Left kidney (tissue), 1 donor: ENCODE measurements at regions not wholly inside any gene's neighbourhood (a gene's known extent, or its start where the extent isn't known, plus 50 kb on each side); places are given as distances from the start of the nearest gene placed in this dataset.

Experiments
- DNase-seq: peaks from one replicate; pipeline ENCODE4 v3.0.0-alpha.2; 2013

DNA sequence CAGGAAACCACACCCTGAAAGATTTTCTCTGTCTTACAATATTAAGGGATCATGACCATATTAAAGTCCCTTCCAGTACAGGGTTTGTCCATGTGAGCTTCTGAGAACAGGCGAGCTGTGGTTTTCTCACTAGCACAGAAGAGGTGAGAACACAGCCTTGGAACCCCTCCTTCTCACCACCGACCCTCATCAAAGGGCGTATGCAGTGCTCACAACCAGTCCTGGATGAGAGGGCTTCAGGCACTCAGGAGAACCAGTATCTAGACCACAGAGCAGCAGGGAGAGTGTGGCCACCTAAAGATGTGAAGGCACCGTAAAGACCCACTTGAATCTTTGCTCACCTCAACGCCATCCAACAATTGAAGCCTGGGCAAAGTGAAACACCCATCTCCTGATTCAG lies 397.0 kb downstream of the ETS1 start:
- DNase-seq: no peak

DNA sequence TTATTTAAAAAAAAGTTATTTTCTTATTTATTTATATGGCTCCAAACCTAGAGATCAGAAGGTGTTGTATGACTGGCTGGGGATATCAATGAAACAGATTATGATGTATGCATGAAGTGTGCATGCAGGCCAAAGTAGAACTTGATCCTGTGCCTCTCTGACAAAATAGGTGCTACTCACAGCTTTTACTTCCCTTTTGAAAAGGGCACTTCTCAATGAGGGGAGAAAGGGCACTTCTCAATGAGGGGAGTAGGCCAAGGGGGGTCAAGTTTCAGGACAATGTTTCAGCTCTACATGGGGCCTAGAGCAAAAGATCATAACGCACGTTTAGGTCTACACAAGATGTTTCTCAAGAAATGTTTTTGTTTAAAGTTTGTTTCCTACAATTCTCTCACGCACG lies 397.5 kb downstream of the ETS1 start:
- no peak for DNase-seq

DNA sequence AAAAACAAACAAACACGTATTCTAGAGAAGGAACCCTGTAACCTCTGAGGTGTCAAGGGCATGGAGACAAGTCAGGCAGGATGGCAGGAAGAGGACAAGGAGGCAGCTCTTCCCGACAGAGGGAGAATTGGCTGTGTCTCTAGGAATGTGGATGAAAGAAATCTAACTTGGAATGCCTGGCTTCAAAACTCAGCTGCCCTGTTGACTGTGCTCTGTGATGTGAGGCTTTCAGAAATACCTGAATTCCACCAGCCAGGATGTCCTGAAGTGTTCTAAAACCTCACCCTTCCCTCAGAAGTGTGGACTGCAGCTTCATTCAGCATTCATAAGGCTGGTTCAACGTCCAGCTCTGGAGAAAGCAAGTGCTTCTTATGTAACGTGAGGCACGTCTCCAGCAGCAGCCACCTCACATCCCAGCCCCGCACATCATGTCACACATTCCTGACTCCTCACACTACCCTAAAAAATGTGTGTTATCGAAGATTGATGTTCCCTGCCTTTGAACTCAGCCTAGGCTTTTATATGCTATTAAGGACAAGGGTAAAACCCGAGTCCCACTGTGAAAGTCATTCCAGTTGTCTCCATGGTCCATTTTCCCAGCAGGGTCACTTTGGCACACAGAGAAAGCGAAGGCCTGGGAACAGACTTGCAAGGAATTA lies 398.9 kb downstream of the ETS1 start:
- no peak for DNase-seq

DNA sequence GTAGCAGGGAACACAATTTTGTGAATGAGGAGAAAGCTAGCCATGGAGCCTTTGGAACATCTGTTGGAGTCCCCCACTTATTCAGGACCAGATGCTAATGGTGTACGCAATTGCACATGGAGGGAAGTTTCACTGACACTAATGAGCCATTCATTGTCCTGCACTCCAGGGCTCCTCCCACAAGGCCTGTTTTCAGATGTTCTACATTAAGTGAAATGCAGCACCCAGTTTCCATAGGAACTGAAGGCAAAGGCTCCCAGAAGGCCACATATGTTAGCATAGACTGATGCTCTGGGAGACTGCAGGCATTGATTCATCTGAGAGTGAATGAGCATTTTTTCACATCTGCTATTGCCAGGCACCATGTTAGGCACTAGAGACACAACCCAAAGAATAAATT lies 399.5 kb downstream of the ETS1 start:
- DNase-seq: no peak

DNA sequence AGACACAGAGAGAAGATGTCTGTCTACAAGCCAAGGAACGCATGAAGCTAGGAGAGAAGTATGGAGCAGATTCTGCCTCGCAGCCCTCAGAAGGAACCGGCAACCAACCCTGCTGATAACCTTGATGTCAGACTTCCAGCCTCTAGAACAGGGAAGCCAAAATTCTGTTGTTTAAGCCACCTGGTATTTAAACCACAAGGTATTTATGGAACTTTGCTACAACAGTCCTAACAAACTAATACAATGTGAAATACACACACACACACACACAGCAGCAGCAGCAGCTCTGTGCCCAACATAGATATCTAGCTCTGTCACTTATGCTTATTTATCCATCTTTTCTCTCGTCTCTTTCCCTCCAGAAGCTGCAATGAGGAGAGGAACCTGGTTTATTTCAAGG lies 400.0 kb downstream of the ETS1 start:
- no peak for DNase-seq

DNA sequence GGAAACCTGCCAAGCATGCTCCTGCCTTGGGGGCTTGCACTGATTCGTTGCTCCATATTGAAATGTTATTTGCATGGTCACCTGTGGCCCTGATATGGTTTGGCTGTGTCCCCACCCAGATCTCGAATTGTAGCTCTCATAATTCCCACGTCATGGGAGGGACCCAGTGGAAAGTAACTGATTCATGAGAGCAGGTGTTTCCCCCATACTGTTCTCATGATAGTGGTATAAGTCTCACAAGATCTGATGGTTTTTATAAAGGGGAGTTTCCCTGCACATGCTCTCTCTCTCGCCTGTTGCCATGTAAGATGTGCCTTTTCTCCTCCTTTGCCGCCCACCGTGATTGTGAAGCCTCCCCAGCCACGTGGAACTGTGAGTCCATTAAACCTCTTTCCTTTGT lies 402.4 kb downstream of the ETS1 start:
- DNase-seq: no peak

DNA sequence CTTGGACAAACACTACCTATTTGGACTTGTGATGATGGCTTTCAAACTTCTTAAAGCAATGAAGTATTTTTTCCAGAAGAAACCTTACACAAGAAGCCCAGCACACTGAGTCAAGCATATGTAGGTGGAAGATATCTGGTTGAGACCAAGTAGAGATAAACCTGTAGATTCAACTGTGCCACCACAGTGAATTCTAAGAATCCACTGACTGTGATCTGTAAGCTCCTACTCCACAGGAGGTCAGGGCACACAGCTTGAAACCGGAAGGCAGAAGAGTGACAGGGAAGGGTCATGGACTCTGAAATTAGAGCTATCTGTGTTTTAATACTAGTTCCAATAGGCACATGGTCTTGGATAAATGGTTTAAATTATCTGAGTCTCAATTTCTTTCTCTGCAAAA lies 404.5 kb downstream of the ETS1 start:
- DNase-seq: no peak

DNA sequence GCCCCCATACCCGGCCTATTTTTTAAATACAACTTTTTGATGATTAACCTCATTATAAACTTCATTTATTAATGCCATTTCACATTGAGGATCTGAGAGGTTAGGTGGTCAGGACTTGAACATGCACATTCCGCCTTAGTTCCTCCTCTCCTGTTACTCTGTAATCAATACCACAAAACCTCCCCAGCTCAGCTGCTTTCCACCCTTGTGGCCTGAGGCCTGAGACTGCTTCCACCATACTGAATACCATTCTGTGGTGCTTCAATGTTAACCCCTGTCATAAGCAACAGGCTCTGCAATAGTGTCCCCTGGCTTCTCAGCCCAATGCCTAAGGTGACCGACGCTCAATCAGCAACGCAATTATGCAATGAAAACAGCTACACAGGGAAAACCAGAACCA lies 405.4 kb downstream of the ETS1 start:
- DNase-seq: no peak

DNA sequence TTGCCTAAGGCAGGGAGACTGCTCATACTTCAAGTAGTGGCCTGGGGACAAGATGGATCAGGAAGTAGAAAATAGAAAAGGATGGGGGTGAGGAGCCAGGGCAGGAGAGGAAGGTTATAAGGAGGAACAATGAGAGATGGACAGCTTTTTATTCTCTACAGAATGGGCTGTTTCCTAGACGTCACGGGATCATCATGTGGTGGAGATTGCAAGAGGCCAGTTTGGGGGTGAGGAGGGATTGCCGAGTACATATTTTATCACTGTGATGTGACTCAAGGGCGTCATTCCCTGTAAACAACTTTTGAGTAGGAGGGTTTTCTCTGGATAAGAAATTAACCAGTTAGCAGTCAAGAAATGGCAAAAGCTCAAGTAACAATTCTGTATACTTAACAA lies 406.3 kb downstream of the ETS1 start:
- no peak for DNase-seq

DNA sequence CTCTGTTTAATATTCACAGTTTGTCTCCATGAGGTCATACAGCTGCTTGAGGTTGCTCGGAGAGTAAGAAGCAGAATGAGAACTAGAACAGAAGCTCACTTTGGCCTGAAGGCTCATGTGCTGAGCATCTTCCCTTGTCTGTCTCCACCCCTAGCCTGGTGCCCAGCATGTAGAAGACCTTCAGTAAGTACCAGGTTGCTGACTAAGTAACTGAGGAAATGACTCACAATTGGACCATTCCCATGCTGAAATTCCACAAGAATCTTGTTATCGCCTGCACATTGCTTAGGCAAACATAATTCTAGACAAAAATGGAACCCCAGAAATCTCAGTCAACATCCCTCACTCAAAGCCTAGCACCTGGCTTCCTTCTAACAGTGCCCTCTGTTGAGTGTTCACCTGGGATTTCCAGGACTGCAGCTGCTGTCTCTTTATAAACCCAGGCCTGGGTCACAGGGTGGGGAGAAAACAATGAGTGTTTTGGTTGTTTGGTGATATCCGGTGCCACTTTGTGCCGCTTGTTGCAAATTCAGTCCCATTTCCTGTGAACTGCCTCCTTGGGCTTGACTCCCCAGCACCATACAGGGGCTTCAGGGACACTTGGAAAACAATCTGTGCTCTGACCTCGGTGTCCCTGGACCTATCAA lies 406.8 kb downstream of the ETS1 start:
- DNase-seq: no peak

DNA sequence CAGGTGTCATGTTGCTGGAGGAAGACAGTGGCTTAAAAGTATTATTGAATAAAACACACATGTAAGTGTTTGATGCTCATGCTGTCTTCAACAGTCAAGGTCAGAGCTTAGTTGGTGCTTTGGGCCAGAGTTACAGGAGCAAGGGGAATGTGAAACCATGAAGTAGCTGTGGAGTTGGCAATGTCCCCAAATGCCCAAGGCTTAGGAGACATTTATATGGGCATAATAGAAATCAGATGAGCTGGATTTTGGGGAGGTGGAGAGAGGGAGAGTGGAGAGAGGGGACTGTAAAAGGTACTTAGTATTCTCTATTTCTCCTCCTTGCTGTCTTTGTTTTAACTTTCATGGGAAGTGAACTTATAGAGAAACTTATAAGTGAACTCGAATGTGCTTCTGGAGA lies 407.8 kb downstream of the ETS1 start:
- no peak for DNase-seq

DNA sequence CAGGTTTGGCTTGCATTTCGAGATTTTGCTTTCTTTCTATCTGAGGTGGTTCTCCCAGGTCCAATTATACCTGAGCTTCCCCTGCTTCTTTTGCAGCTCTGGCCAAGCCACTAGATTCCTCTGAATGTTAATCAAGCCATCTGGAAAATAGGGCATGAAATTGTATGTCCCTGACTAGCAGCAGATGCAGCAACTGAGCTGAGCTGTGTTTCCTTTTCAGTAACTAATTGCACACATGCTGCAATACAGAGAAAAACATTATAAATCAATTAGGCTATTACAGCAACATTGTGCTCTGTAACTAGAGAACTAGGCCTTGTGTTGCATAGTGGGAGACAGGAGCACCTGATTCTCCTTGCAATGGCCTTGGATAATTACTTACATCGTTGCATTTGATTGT lies 408.3 kb downstream of the ETS1 start:
- DNase-seq: peak; percentile 26

DNA sequence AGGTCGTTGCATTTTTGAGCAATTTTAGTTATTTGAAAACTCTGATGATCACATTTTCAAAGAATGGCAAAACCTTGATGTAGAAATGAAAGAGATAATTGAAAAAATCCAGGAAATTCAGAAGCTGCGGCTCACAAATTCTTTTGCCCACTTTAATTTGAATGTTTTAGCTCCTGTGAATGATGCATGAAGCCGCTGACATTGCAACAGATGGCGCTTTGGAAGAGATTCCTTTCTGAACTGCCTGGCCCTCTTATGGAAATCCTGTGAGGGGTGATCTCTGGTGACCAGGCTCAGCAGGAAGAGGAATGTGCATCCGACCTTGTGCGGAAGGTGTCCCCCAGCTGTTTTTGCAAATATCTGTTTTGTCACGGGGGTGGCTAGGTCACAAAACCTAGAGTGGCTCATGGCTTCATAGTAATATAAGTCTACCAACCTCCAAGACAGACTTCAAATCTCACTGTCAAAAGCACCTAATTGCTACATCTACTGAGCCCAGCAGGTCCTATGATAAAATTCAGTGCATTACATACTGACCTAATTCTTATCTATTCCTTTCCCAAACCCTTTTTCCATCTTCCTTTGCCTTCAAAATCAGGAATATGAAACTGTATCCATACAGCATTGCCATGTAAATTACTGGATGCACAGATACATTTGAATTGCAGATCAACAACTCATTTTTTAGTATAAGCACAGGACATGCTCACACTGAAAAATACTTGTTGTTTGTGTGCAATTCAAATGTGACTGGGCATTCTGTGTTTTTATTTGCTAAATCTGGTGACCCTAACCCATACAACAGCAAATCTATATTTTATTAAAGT lies 412.7 kb downstream of the ETS1 start:
- DNase-seq: no peak

DNA sequence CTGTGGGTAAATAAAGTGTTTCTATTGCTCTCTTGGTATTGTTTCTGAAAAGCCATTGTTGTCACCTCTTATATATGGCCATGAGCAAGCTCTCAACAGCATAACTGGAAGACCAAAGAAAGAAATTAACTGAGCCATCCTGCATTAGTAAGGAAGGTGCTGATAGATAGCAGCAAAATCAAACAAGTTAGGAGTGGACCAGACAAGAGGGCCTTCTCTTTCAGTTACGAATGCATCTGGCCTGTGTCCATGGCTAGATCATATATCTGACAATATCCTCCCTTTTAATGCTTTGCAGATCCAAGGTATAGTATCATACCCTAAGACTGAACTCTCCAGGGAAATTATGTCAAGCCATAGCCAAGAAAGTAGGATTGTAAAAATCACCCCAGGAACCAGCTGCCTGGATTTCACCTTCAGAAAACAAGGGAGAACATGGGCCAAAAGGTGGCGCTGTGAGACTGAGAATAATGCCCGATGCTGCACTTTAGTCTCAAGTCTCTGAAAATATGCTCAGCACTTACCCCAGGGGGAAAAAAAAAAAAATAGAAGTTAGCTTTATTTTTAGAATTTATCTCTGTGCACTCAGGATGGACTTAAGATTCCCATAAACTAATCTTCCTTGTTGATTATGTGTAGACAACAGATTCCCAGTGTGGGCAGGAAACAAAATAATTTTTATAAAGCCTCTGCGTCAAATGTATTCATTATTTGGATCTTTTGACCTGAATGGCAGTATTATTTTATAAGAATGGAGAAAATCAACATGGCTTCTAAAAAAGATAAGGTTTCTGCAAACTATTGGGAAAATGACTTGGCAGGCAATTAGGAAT lies 415.1 kb downstream of the ETS1 start:
- peak; percentile 85 for DNase-seq

DNA sequence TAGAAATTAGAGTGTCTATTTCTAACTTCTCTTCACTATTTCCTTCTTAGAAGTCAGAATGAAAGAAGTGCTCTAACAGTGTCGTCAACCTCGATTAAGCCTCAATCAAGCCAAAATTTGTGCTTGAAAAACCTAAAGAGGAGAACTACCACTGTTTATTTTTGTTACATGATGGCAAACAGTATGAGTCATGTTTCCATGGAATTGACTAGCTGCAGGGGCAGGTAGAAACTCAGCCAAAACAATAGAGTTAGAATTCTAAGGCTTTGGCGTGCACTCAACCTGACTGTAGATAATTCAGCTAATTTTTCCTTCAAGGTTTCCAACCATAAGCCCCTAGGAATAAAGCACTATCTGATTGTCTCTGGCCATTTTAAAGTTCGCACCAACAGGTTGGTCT lies 415.9 kb downstream of the ETS1 start:
- no peak for DNase-seq

DNA sequence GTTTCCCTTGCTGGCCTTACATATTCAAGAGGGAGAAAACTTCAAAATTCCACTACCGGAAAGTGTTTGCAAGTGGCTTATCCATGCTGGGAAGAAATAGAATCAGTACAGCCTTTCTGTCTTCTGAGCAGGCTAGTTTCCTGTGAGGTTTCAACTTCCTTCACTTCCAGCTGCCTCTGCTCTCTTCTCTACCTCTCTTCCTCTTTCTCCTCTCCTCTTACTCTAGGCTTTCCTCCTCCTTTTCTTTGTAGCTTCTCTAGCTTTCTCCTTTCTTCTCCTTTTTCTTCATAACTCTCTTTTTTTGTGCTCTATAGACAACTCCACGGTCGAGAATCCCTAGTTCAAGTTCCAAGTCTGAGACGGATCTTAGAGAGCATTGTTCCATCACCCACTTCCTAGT lies 421.8 kb downstream of the ETS1 start:
- no peak for DNase-seq

DNA sequence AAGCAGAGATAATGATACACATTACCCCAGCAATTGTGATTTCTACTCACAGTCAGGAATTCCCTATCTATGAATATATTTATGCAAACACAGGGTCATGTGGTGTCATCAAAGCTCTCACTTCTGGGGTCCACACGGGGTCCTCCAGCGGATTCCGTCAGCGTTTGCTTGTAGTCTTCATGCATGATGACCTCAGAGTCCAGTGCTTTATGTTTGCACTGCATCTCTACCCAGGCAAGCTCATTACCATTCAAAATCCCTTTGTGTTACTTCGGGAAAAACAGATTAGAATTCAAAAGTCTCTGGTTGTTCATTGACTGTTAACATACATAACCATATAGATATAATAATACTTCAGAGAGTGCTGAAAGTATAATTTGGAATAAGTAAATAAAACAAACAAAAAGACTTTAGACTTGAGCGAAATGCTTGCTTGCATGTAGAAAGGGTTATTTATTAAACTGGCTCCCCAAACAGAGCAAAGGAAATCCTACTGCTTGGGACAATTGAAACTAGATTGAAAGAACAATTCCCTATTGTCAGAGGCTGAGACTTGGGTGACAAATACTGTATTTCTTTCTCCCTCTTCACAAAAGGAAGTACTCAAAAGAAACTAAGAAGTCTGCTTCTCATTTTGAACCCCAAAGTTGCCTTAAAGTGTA lies 423.1 kb downstream of the ETS1 start:
- DNase-seq: no peak

DNA sequence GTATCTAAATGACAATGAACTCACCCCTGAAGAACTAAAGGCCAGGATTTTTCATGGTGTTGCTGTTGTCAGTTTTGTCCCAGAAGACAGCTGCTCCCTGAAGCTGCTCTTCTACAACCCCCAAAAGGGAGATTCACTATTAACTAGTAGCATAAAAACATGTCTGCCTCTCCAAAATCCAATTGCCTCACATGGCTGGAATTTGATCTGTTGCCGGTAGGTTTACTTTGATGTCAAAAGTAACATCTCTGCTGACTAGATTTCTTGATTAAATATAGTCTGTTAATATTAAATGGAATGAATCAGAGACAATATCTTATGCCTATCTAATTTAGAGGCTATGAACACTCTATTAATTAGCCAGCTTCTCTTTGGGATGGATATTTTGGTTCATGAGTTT lies 425.4 kb downstream of the ETS1 start:
- DNase-seq: no peak

DNA sequence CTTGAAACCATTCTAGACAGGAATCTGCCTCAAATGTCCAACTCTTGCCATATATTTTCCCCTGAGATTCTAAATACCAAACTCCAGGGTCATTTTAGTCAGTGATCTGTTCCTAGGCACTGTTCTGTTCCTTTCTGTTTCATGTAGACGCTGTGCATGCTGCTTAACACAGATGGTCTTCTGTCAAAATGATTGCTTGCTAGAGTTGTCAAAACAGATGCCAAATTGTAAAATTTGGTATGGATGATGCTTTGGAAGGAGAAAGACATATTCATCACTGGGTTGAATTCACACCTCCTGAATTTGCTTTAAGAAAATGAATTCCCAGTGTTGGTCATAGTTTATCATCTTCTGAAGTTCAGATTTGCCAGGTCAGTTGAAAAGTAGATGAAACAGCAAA lies 425.9 kb downstream of the ETS1 start:
- DNase-seq: no peak

DNA sequence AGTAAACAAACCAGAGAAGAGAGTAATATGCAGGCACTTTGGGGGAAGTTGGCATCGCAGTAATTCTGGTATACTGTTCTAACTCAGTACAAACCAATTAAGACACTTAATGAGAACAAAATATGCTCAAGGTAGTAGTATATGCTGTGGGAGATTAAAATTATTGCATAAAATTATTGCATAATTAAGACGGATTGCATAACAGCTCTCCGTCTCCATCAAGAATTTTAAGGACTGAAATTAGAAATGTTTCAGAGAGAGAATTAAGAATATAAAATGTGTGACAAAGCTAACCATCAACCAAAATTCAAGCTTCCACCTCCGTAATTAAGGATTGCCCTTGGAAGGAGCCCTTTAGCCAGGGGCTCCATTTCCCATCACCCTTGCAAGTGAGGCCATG lies 428.5 kb downstream of the ETS1 start:
- no peak for DNase-seq

DNA sequence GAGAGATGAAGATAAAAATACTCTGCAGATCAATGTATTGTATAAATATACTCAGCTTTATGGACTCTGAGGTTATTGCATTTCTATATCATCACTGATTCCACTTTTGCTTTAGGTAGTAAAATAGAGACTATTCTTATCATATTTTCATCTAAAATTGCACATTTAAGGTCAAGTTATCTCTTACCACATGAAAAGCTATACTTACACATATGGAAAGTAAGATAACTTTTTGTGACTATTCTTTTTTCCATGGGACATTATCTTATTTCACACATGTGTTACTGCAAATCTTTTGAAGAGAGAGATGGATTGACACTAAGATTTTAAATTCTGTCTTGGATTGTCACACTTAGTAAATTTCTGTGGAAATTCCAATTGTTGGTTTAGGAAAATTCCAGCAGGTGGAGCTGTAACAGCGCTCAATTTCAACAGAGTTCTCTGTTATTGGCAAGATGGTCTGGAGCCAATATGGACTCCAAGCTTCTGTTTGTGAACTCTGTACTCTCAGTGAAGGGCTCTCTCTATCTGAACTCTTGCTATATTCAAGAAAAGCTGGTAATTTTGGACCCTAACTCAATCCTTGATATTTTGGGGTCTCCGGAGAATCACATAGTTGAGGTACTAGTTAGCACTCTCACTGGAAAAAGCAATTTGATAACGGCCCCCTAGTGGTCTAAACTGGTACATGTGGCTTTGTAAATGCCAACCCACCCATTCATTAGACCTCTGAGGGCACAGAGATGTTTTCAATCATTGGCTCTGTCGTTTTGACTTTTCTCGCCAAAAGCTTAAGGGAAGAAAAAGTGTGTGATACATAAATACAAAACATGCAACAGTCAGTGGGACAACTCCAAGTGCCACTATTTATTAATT lies 429.7 kb downstream of the ETS1 start:
- DNase-seq: peak; percentile 74
